GM13976 (cell line): ENCODE measurements at regions not wholly inside any gene's neighbourhood (a gene's known extent, or its start where the extent isn't known, plus 50 kb on each side); places are given as distances from the start of the nearest gene placed in this dataset.
A peak's percentile ranks its signal among the peaks of the same experiment; 100 is the strongest.

Experiments
- DNase-seq: peaks from one replicate; pipeline ENCODE4 v3.0.0; 2012; ENCODE audit warnings: low spot score
- CTCF ChIP-seq: IDR thresholded peaks from 2 replicates; pipeline ENCODE4 v1.5.1; 2012; ENCODE audit warnings: borderline replicate concordance, mild to moderate bottlenecking; ENCODE audit not compliant: insufficient read depth; ENCODE audit errors: extremely low read depth, missing control alignments, control extremely low read depth
- in situ Hi-C: fragments of 300-500 bp; cut with MboI; formaldehyde crosslinking; loops from one replicate; pipeline ENCODE4 v1.12.0; 2022; ENCODE audit warnings: low sequenced_read_pairs, mixed read lengths, inconsistent platforms; ENCODE audit not compliant: unreplicated experiment

- in situ Hi-C loops, result no loop called here
- no peak for TF ChIP-seq CTCF
Observed at GRCh38 chrX:39826813-39827543, 270.8 kb downstream of the BCOR start.

DNA sequence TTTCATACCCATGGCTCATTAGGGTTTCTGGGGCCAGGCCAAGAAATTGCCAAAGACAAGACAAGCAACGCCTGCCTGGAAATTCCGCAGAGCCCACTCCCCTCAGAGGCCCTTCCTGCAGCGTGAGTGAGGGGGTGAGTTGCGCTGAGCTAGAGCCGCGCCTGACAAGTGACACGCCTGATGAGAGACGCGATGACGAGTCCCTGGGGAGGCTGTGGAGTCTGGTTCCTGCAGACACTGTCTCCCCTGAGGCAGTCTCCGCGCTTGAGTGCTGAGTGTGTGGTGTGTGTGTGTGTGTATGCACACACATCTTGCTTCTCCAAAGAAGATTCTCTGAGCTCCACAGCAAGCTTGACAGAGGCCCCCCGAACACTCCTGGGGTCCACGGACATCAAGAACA, 269.8 kb downstream of the BCOR start:
- no peak for TF ChIP-seq CTCF
- in situ Hi-C loops, result no loop called here
- peak; percentile 34 for DNase-seq

More at GRCh38 chrX:39826813-39827543, 270.8 kb downstream of the BCOR start:
- DNase-seq, result no peak

GRCh38 chrX:39828971-39829370, 268.8 kb downstream of the BCOR start:
- no peak for DNase-seq
- in situ Hi-C loops, result no loop called here
- no peak for TF ChIP-seq CTCF

- in situ Hi-C loops, result no loop called here
- no peak for TF ChIP-seq CTCF
- no peak for DNase-seq
Observed at GRCh38 chrX:39829965-39830364, 267.8 kb downstream of the BCOR start.

DNA sequence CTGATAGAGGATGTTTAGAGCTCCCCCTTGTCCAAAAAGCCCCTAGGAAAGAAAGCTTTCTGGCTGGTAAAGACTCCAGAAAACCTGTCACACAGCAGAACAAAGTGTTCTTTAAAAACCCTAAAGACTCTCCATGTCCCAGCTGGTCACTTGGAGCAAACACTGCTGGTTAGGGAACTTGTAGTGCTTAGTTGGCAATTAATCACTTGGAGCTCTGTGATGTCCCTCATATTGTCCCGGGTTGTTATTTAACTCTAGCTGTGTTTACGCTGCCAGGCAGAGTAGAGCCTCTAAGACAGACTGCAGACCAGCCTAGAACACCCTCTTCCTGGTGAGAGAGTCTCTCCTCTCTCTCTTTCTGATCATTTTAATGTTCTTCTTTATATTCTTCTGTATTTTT, 267.3 kb downstream of the BCOR start:
- no peak for TF ChIP-seq CTCF
- no peak for DNase-seq
- in situ Hi-C loops, result no loop called here

DNA sequence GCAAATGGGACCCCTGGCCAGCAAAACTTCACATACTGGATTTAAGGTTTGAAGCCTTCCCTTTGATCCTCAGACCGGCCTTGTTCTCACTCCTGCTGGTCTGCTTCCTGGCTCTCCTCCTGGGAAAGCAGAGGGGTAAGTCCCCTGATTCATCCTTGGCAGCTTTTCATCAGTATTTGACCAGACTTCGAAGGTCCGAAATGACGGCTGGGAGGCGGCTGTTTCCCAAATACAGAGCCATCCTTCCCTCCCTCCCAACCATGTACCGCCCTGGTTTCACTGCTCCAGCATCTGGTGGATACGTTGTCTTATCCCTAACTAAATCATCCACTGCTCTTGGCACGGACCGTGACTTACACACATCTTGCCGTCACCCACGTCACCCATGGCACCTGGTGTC, 265.5 kb downstream of the BCOR start:
- no peak for DNase-seq
- TF ChIP-seq CTCF, result no peak
- in situ Hi-C loops, result no loop called here

DNA sequence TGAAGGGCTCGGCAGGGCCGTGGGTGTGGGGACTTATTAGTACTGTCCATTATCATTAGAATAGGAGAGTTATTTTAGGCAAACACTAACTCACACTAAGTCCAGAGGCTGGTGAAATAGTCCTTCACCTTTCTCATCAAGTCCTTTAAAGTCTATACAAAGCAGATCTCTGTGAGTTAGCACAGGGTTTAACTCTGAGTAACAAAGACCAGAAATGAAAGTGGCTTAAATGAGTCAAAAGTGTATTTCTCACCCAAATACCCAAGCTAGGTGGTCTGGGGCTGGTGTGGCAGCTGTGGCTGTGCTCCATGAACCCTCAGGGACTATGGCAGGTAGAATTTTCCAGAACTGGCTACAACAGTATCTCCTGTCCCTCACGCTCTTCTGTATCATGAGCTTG, 263.2 kb downstream of the BCOR start:
- DNase-seq, result no peak
- in situ Hi-C loops, result no loop called here
- TF ChIP-seq CTCF, result no peak
